ENCODE measurements at regions not wholly inside any gene's neighbourhood (a gene's known extent, or its start where the extent isn't known, plus 50 kb on each side); places are given as distances from the start of the nearest gene placed in this dataset.

DNA sequence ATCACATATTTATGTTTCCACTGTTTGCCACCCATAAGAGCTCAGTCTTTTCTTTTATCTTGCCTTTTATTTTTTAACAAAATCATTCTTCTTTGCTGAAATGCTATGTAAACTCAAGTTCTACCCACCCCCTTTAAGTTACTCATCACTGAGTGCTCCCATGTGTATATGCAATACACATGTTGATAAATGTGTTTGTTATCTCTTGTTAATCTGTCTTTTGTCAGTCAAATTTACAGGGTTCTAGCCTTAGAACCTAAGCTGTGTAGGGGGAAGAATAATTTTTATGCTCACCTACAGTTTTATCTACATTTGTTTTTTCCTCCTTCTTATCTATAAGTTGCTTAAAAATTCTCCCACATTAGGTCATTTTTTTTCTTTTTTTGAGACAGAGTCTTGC, 1195.9 kb downstream of the ROBO2 start:
- peaks cover under 1 to 18% (median 4%) of the 10 kb centered on the region in 11 experiments; a peak in 16 of 22 replicates for H3K9me3 ChIP-seq (replicated peaks in 1 of 11)
- TF ChIP-seq Cebpa-rat (IDR thresholded peaks at IDR 0.05) = no peak
- no peak overlapping the region for H3K27ac ChIP-seq
- H3K4me3 ChIP-seq = no peak overlapping the region
- H3K36me3 ChIP-seq = no peaks in the 10 kb centered on the region
- H3K27me3 ChIP-seq = no peaks in the 10 kb centered on the region
- H3K9ac ChIP-seq = no peak overlapping the region
- H4K20me1 ChIP-seq = no peaks in the 10 kb centered on the region
- no peak overlapping the region for H3K4me2 ChIP-seq
- H3K4me1 ChIP-seq = no peaks in the 10 kb centered on the region

DNA sequence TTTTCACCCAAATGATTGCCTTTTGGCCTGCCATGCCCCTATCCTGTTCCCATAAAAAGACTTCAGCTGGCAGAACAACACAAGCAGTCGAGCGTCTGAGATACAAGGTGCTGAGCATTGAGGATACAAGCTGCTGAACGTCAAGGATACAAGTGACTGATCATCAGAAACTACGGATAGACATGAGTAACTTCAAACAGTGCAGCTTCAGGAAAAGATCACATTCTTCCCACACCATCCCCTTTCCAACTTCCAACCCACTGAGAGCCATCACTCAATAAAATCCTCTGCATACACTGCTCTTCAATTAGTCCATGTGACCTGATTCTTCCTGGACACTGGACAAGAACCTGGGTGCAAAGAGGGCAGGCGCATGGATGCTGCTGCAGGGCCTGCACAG, 1198.9 kb downstream of the ROBO2 start:
- Histone ChIP-seq H3K27ac (no peak overlapping the region), H3K4me3 (no peak overlapping the region), H4K20me1 (no peaks in the 10 kb centered on the region), H3K36me3 (no peaks in the 10 kb centered on the region), H3K27me3 (no peaks in the 10 kb centered on the region), H3K4me2 (no peak overlapping the region), H3K9ac (no peak overlapping the region), H3K9me3 (replicated peaks in 1 of 11) (peaks cover 5 to 16% (median 11%) of the 10 kb centered on the region in 11 experiments; a peak in 18 of 22 replicates), H3K4me1 (no peaks in the 10 kb centered on the region)
- TF ChIP-seq Cebpa-rat (IDR thresholded peaks at IDR 0.05) = no peak

DNA sequence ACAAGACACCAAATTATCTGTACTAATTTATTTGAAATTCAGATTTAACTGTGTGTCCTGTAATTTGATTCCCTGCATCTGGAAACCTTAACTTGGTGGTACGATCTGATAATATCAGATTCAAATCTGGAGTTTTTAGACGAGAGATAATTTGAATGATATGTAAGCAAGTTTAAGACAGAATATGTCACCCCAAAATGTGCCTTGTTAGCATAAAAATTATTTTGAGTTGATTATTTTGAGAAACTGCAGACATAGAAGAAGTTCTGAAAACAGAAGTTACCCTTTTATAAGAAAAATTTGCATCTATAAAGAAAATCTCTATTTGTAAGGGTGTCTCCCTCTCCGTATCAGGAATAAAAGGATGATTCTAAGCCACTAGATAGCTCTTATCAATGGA, 1202.8 kb downstream of the ROBO2 start:
- H3K4me2 ChIP-seq = no peak overlapping the region
- no peaks in the 10 kb centered on the region for H3K27me3 ChIP-seq
- H3K9ac ChIP-seq = no peak overlapping the region
- H3K4me1 ChIP-seq = no peaks in the 10 kb centered on the region
- H4K20me1 ChIP-seq = no peaks in the 10 kb centered on the region
- H3K4me3 ChIP-seq = no peak overlapping the region
- no peak overlapping the region for H3K27ac ChIP-seq
- peaks cover 14 to 28% (median 24%) of the 10 kb centered on the region in 11 experiments for H3K9me3 ChIP-seq (replicated peaks in 1 of 11)
- no peak for TF ChIP-seq Cebpa-rat (IDR thresholded peaks at IDR 0.05)
- H3K36me3 ChIP-seq = no peaks in the 10 kb centered on the region

DNA sequence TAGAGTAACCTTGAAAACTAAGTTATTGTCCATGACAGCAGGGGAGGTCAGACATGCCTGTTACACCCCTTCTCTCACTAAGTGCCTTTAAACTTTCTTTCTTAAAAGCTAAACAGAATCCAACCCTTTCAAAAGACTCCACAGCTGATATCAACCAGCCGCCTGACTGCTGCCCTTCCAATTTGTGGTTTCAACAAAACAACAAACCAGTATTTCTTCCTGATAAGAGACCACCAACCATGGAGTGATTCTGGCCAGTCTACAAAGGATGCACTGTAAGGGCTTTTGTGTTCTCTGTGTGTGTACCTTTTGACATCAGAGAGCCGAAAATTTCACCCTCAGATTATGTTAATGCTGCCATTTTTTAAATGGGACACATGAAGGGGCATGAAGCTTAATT, 1204.2 kb downstream of the ROBO2 start:
- Histone ChIP-seq H3K27ac (no peak overlapping the region), H3K36me3 (no peaks in the 10 kb centered on the region), H3K9me3 (replicated peaks in 1 of 11) (peaks cover 14 to 28% (median 24%) of the 10 kb centered on the region in 11 experiments)

DNA sequence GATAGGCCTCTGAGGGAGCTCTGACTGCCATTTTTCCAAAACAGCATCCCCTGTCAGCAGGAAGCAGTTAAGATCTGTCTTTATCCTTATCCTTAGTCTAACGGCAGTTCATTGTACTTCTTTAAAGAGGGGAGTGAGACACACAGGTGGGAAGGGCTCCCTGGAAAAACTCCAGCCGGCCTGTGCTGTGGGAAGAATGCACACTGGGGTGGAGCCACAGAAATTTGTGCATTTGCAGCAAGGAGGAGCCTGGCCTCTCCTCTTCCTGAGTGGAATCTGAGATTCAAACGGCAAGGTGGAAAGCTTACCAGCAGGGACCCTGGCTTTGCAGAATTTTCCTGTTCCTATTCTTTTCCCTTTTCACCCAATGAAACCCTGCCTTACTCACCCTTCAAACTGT, 1209.4 kb downstream of the ROBO2 start:
- Histone ChIP-seq H3K27ac (no peak overlapping the region), H3K4me3 (no peak overlapping the region), H4K20me1 (no peaks in the 10 kb centered on the region), H3K9ac (no peak overlapping the region), H3K36me3 (no peaks in the 10 kb centered on the region), H3K4me2 (no peak overlapping the region), H3K9me3 (replicated peaks in 1 of 11) (peaks cover 10 to 14% (median 12%) of the 10 kb centered on the region in 11 experiments), H3K27me3 (no peaks in the 10 kb centered on the region), H3K4me1 (no peaks in the 10 kb centered on the region)
- TF ChIP-seq Cebpa-rat (IDR thresholded peaks at IDR 0.05) = no peak

More for the DNA sequence above, 1204.2 kb downstream of the ROBO2 start:
- no peak overlapping the region for H3K9ac ChIP-seq
- no peak overlapping the region for H3K4me2 ChIP-seq
- no peaks in the 10 kb centered on the region for H3K4me1 ChIP-seq
- no peak for TF ChIP-seq Cebpa-rat (IDR thresholded peaks at IDR 0.05)
- H3K4me3 ChIP-seq = no peak overlapping the region
- H4K20me1 ChIP-seq = no peaks in the 10 kb centered on the region
- no peaks in the 10 kb centered on the region for H3K27me3 ChIP-seq

DNA sequence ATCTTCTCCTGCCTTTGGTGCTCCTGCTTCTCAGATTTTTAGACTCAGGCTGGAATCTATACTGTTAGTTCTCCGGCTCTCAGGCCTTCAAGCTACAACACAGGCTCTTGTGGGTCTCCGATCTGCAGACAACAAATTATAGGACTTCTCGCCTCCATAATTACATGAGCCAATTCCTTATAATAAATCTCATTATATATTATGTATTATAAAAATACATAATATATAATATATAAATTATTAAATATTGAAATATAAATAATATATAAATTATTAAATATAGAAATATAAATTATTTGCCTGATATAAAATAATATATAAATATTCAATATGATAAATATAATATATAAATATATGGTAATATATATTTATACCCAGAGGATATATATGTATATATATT, 1214.0 kb downstream of the ROBO2 start:
- Histone ChIP-seq H4K20me1 (no peaks in the 10 kb centered on the region), H3K27ac (no peak overlapping the region), H3K9ac (no peak overlapping the region), H3K4me2 (no peak overlapping the region), H3K4me3 (no peak overlapping the region), H3K36me3 (no peaks in the 10 kb centered on the region), H3K4me1 (no peaks in the 10 kb centered on the region), H3K9me3 (replicated peaks in 1 of 11) (no peaks in the 10 kb centered on the region), H3K27me3 (no peaks in the 10 kb centered on the region)
- TF ChIP-seq Cebpa-rat (IDR thresholded peaks at IDR 0.05) = no peak

DNA sequence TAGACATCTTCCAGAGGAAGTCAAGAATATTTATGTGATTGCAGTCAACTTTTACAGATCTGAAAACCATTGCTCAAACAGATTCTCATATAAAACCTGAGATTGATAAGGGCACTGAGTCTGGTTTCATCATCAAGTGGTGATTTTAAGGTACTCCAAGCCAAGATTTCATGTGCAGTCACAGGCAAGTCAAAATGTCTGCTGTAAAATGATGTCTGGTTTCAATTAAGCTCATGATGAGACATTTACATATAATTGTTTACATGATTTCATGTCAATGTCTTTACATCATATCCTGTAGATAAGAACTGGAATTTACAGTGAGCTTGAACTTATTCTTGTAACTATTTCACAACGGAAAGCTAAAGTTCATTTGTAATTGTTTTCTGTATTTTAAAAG, 1215.5 kb downstream of the ROBO2 start:
- Histone ChIP-seq H3K9ac (no peak overlapping the region), H3K4me3 (no peak overlapping the region), H3K27me3 (no peaks in the 10 kb centered on the region), H4K20me1 (no peaks in the 10 kb centered on the region), H3K4me1 (no peaks in the 10 kb centered on the region), H3K27ac (no peak overlapping the region), H3K4me2 (no peak overlapping the region), H3K9me3 (replicated peaks in 1 of 11) (no peaks in the 10 kb centered on the region), H3K36me3 (no peaks in the 10 kb centered on the region)
- no peak for TF ChIP-seq Cebpa-rat (IDR thresholded peaks at IDR 0.05)

DNA sequence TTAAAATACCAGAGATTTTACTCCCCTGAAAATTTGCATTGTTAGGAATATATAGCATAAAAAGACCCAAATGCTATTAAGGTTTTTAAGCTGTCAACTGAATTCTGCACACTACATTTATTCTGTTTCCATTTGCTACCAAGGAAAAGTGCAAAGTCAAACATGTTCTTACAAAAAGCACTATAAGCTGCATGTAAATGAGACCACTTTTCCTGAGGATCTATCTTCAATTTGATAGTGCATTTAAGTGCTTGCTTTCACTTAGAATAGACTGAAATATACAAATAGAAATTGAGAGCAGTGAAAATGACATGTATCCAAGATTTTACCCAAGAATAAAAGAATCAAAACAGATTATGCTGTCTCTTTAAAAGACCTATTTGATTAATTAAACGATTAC, 1216.2 kb downstream of the ROBO2 start:
- H3K9ac ChIP-seq = no peak overlapping the region
- H3K4me1 ChIP-seq = no peaks in the 10 kb centered on the region
- H3K4me3 ChIP-seq = no peak overlapping the region
- no peaks in the 10 kb centered on the region for H3K9me3 ChIP-seq (replicated peaks in 1 of 11)
- no peak overlapping the region for H3K27ac ChIP-seq
- no peaks in the 10 kb centered on the region for H4K20me1 ChIP-seq
- no peak overlapping the region for H3K4me2 ChIP-seq
- H3K27me3 ChIP-seq = no peaks in the 10 kb centered on the region
- no peak for TF ChIP-seq Cebpa-rat (IDR thresholded peaks at IDR 0.05)
- no peaks in the 10 kb centered on the region for H3K36me3 ChIP-seq

DNA sequence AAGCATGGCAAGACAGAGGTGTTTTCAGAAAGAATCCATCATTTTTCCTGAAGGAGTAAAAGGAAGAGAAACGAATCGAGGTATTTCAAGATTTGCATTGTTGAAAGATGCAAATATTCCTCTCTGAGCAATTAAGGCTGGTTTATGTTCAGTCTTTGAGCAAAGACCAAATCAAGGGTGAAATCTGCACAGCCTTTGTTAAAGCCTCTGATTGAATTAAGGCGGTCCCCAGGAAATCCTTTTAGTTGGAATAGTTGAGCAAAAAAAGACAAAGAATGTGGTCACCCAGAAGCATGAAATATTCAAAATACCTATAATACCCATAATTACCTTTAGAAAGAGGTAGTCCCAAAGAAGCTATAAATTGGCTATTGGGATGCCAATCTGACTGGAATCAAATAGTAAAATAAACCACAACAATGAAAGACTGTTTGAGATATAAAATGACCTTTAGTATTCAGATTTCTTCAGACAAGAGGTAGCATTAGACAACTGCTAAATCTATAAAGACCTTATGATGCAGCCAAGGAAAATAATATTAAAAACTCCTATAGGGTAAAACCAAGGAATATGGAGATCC, 1218.1 kb downstream of the ROBO2 start:
- TF ChIP-seq Cebpa-rat (IDR thresholded peaks at IDR 0.05) = no peak
- Histone ChIP-seq H3K4me1 (no peaks in the 10 kb centered on the region), H3K36me3 (no peaks in the 10 kb centered on the region), H3K9me3 (replicated peaks in 1 of 11) (no peaks in the 10 kb centered on the region), H3K27me3 (no peaks in the 10 kb centered on the region), H3K27ac (no peak overlapping the region), H3K9ac (no peak overlapping the region), H3K4me2 (no peak overlapping the region), H4K20me1 (no peaks in the 10 kb centered on the region), H3K4me3 (no peak overlapping the region)

DNA sequence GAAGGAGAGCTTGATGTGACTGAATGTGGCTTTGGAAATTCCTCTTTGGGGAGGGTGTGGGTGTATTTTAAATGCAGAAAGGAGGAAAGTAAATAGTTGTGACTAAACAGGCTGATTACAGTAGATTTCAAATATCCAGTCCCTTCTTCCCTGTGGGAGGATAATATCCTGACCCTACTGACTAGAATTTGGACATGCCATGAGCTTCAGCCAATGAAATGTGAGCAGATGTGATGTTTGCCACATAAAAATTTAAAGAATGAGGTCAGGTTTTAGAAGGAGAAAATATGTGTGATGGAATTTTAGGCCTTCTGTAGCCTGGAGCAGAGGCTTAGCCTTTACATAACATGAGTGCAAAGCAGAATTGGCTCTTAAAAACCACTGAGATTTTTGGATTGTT, 1218.9 kb downstream of the ROBO2 start:
- Histone ChIP-seq H3K36me3 (no peaks in the 10 kb centered on the region), H3K27ac (no peak overlapping the region), H3K4me3 (no peak overlapping the region), H3K4me1 (no peaks in the 10 kb centered on the region), H3K4me2 (no peak overlapping the region), H3K9me3 (replicated peaks in 1 of 11) (no peaks in the 10 kb centered on the region), H4K20me1 (no peaks in the 10 kb centered on the region), H3K27me3 (no peaks in the 10 kb centered on the region), H3K9ac (no peak overlapping the region)
- no peak for TF ChIP-seq Cebpa-rat (IDR thresholded peaks at IDR 0.05)
